HG02970 (cell line): ENCODE measurements at regions not wholly inside any gene's neighbourhood (a gene's known extent, or its start where the extent isn't known, plus 50 kb on each side); places are given as distances from the start of the nearest gene placed in this dataset.
"Not testable (repeated sequence)": the region's sequence is repeated elsewhere in the genome, so short reads cannot be mapped to it uniquely, and the experiment has no call there.

Experiments
- ATAC-seq: cut with Tn5 transposase; IDR thresholded peaks from one replicate; pipeline ENCODE4 v1.9.1; 2021; ENCODE audit warnings: mild to moderate bottlenecking, moderate library complexity, moderate number of reproducible peaks; ENCODE audit not compliant: unreplicated experiment, low FRiP score

- ATAC-seq: not testable (repeated sequence)
Measured at GRCh38 chr10:8367672-8368411, 313.4 kb downstream of the GATA3 start.

- ATAC-seq: no peak
Measured at GRCh38 chr10:8369666-8370065, 315.2 kb downstream of the GATA3 start.

GRCh38 chr10:8374334-8374733 is 319.8 kb downstream of the GATA3 start:
- ATAC-seq: no peak

- ATAC-seq: no peak
Measured at GRCh38 chr10:8375137-8375536, 320.6 kb downstream of the GATA3 start.

DNA sequence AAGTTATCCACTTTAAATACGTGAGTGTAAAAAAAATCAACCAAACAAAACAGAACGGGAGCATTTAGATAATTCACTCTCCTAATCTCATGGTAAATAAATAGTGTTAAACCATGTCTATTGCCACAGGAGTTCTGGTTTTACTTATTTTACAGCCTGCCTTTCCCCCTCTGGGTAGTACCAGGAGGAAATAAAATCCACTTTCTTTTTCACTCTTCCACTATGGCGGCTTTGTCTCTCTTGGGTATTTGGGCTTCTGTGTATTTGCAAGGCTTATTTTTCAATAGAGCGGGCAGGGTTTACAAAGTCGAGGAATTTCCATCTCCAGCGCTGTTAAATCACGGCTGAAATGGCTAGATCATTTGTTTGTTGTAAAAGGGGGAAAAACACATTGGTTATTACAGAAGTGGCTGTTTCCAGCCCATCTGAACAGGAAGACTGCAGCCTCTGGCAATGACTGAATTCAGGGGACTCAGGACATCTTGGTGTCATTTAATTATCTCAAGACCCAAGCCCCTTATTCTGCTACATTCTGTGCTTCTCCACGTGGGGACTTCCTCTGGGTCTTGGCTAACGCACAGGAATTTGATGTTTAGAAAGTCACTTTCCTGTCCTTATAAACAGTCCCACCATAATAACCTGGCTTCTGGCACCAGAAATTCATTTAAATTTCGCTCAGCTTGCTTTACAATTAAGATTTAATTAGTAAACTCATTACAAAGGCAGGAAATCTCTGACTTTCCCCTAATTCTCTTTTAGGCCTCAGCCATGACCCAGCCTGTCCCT is 323.9 kb downstream of the GATA3 start:
- ATAC-seq: no peak

DNA sequence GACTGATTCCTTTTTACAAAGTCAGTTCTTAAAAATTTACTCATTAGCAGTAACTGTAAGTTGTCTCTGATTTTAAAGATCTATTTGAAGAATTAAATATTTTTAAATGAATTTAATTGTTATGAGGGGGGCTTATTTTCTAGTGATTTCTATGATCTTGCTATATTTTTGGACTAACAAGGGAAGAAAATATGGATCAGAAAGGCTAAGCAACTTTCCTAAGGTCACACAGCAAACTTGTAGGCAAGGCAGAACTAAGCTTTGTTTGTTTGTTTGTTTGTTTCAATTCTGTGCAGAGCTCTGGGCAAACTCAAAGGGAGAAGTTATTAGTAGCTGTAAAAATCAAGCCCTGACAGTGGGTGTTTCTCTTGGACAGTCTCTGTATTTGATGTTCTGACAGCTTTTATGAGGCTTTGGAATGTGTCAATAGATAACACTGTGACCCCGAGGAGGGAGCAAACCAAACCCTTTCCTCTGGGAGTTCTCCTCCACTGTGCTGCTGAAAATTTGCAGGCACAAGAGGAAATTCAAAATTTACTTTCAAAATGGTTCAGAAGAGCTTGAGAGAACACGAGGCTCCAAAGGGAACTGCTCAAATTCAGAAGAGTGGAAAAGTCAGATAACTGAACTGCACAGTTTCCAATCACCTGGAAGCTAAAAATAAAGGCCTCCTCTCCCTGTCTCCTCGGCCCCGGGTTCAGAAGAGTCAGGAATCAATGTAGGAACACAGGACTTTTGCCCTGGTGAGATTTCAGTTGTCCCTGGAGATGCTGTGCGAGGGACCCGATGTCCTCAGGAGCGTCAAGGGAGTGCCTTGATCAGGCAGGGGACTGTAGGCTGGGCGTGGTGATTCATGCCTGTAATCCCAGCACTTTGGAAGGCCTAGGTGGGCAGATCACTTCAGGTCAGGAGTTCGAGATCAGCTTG is 325.7 kb downstream of the GATA3 start:
- ATAC-seq: no peak

DNA sequence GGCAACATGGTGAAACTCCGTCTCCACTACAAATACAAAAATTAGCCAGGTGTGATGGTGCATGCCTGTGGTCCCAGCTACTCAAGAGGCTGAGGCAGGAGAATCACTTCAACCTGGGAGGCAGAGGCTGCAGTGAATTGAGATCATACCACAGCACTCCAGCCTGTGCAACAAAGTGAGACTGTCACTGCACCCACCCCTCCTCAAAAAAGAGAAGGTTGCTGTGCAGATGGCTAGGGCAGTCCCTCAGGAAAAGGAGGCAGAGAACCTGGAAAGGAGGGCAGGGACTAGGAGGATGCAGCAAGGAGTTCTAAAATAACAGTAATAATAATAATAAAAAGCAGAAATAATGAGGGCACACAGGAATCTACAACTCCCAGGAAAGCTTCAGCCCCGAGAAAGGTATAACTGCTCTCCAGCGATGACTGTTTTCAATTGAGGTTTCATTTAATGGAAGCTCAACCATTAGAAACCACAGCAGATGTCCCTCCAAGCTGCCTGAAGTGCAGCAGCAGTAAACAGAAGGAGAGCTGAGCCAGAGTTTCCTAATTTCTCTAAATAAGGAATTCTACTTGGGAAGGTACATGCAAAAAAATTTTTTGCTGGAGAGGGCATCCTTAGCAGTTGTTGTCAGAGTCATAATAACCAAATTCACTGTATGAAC is 326.5 kb downstream of the GATA3 start:
- no peak for ATAC-seq

DNA sequence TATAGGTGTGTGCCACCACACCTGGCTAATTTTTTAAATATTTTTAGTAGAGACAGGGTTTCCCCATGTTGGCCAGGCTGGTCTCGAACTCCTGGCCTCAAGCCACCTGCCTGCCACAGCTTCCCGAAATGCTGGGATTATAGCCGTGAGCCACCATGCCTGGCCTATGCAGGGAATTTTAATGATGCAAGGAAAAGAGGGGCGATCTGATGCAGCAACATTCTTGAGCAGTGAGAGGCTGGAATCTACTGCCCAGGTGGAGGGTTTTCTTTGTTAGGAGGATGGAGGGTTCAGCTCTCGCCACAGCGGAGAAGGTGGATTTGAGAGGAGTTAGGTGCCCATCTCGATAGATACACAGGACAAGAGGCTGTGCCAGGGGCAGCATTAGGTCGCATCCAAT is 332.3 kb downstream of the GATA3 start:
- ATAC-seq: no peak

DNA sequence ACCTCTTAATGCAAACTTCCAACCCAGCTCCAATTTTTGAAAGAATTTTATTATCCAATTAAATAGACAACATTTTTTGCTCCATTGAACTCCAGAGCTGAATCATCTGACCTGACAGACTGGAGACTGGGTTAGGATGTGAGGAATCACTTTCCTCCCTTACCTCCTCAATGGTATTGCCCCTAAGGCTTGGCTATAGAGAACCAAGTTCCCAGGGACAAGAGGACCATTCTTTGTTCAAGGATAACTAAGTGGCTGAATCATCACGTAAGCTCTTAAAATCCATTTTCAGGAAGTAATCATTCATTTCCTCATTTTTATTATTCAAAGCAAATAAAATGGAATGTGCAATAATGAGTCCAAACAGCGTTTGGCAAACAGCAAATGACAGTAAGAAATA is 335.1 kb downstream of the GATA3 start:
- ATAC-seq: no peak

DNA sequence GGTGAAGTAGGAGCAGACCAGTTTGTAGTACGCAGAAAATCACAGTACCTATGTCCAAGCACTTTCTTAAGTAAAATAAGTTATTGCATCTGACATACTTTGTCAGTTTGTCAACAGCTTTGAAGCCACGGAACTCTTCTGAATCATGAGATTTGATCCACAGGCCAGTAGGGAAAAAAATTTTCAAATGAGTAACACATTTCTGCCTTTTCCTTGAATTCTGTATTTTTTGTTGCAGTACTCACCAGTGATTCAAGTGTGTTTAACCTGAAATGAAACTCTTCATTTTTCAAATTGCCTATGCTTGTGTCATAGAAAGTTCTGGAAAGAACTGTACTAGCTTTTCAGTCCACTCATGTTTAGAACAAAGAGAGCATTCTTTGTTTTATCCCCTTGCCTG is 337.7 kb downstream of the GATA3 start:
- no peak for ATAC-seq

GRCh38 chr10:8393531-8393930 is 339.0 kb downstream of the GATA3 start:
- ATAC-seq: no peak

- no peak for ATAC-seq
Measured at GRCh38 chr10:8396675-8397074, 342.2 kb downstream of the GATA3 start.

GRCh38 chr10:8398771-8399170 is 344.3 kb downstream of the GATA3 start:
- ATAC-seq: no peak

DNA sequence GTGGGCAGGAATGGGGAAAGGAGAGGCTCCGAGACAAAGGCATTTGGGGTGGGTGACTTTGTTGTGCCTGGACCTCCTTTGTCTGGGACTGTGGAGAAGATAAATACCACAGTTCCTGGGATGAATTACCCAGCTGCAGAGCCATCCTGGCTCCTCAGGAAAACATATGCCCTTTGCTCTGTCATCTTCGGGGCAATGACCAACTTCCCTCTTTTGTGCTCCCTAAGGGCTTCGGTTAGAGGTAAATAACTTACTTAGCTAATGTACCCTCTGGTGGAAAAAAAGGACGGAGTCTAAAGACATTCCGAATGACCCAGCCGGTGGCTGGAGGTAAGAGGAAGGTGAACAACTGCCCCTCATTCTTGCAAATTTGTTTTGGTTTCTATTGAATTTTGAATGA is 345.7 kb downstream of the GATA3 start:
- no peak for ATAC-seq

DNA sequence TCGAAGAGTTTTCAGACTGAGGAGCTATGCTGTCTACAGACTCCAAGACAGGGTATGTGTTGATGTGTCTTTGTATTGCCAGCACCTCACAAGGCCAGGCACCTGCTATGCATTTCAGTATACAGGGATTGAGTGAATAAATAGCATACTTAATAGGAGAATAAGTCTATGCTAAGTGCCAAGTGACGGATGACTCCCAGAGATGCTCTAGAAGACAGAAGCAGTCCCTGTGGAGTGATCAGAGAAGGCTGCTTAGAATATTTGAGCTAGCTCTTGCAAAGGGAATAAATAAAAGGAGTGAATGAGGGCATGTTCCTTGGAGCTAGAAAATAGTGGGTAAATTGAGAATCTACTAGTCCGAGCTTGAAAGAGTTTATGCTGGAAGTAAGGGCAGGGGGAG is 346.4 kb downstream of the GATA3 start:
- ATAC-seq: no peak

- ATAC-seq: no peak
Measured at GRCh38 chr10:8401531-8401930, 347.0 kb downstream of the GATA3 start.

- no peak for ATAC-seq
Measured at GRCh38 chr10:8402576-8402975, 348.1 kb downstream of the GATA3 start.

GRCh38 chr10:8403711-8404371 is 349.4 kb downstream of the GATA3 start:
- no peak for ATAC-seq

GRCh38 chr10:8404721-8405120 is 350.2 kb downstream of the GATA3 start:
- peak; percentile 67 for ATAC-seq

- ATAC-seq: no peak
Measured at GRCh38 chr10:8405596-8405995, 351.1 kb downstream of the GATA3 start.
